ENCODE measurements at regions not wholly inside any gene's neighbourhood (a gene's known extent, or its start where the extent isn't known, plus 50 kb on each side); places are given as distances from the start of the nearest gene placed in this dataset.

- Histone ChIP-seq H2AFZ (ENCODE audit: low read length) (no peak overlapping the region), H3K9me3 (ENCODE audit: low read depth, low read length) (no peaks in the 10 kb centered on the region), H3K4me3 (ENCODE audit: insufficient read depth, low read length) (no peak overlapping the region), H3K4me1 (ENCODE audit: insufficient read depth, low read length) (no peaks in the 10 kb centered on the region), H3K36me3 (ENCODE audit: insufficient read depth, low read length) (no peaks in the 10 kb centered on the region), H3K79me2 (ENCODE audit: insufficient read depth, low read length) (no peaks in the 10 kb centered on the region), H3K27ac (ENCODE audit: low read depth, low read length) (no peak overlapping the region), H3K4me2 (ENCODE audit: insufficient read depth, low read length) (no peak overlapping the region), H3K27me3 (ENCODE audit: insufficient read depth, low read length) (no peaks in the 10 kb centered on the region), H4K20me1 (ENCODE audit: insufficient read depth, low read length) (no peaks in the 10 kb centered on the region)
- DNase-seq (ENCODE audit: insufficient read length, low spot score, missing footprints), result no peak
- TF ChIP-seq, protein P1, sequence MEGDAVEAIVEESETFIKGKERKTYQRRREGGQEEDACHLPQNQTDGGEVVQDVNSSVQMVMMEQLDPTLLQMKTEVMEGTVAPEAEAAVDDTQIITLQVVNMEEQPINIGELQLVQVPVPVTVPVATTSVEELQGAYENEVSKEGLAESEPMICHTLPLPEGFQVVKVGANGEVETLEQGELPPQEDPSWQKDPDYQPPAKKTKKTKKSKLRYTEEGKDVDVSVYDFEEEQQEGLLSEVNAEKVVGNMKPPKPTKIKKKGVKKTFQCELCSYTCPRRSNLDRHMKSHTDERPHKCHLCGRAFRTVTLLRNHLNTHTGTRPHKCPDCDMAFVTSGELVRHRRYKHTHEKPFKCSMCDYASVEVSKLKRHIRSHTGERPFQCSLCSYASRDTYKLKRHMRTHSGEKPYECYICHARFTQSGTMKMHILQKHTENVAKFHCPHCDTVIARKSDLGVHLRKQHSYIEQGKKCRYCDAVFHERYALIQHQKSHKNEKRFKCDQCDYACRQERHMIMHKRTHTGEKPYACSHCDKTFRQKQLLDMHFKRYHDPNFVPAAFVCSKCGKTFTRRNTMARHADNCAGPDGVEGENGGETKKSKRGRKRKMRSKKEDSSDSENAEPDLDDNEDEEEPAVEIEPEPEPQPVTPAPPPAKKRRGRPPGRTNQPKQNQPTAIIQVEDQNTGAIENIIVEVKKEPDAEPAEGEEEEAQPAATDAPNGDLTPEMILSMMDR (IDR thresholded peaks at IDR 0.05; ENCODE audit: extremely low read depth, low read depth, low read length), result no peak
These were observed 168.7 kb upstream of the RSPO3 start for GRCh38 chr6:126949786-126950185.

DNA sequence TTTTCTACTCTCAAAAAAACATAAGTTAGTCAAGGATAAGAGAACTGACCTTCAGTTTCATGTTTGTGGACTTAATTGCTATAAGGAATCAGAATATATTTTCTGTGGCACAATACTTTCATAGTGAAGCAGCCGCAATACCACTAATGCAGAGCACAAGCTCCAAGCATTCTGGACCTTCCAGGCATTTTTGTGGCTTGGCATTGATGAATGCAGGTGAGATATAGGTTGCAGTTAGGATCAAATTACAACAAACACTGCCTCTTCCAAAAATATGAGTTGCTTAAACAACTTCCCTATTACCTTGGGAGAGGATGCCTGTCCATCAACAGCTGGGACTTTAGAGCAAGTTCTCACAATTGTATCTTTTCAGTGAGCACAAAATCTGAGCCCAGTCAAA is 162.8 kb upstream of the RSPO3 start:
- no peak for DNase-seq (ENCODE audit: insufficient read length, low spot score, missing footprints)
- Histone ChIP-seq H3K27me3 (ENCODE audit: insufficient read depth, low read length) (no peaks in the 10 kb centered on the region), H4K20me1 (ENCODE audit: insufficient read depth, low read length) (no peaks in the 10 kb centered on the region), H3K79me2 (ENCODE audit: insufficient read depth, low read length) (no peaks in the 10 kb centered on the region), H3K4me2 (ENCODE audit: insufficient read depth, low read length) (no peak overlapping the region), H3K9me3 (ENCODE audit: low read depth, low read length) (no peaks in the 10 kb centered on the region), H3K36me3 (ENCODE audit: insufficient read depth, low read length) (no peaks in the 10 kb centered on the region), H3K4me3 (ENCODE audit: insufficient read depth, low read length) (no peak overlapping the region), H2AFZ (ENCODE audit: low read length) (no peak overlapping the region), H3K27ac (ENCODE audit: low read depth, low read length) (no peak overlapping the region), H3K4me1 (ENCODE audit: insufficient read depth, low read length) (no peaks in the 10 kb centered on the region)
- TF ChIP-seq, protein P1 (IDR thresholded peaks at IDR 0.05; ENCODE audit: extremely low read depth, low read depth, low read length), result no peak

DNA sequence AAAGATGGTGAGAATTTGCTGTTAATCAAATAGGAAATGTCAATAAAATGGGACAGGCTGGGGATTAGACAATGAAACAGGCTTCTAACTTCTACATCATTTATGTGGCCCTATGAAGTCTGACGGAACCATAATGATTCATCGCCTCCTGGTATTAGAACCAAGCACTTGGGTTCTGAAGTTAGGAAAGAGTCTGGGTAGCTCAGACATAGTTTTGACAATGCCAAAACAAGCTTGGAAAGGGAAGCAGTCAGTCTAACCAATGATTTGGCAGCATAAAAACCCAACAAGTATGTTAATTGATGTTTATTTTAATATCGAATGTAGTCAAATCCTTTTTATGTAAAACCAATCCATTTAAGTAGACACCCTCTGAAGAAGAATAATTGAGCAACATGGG is 160.8 kb upstream of the RSPO3 start:
- Histone ChIP-seq H3K36me3 (ENCODE audit: insufficient read depth, low read length) (no peaks in the 10 kb centered on the region), H3K4me1 (ENCODE audit: insufficient read depth, low read length) (no peaks in the 10 kb centered on the region), H3K4me2 (ENCODE audit: insufficient read depth, low read length) (no peak overlapping the region), H2AFZ (ENCODE audit: low read length) (no peak overlapping the region), H3K27me3 (ENCODE audit: insufficient read depth, low read length) (no peaks in the 10 kb centered on the region), H3K4me3 (ENCODE audit: insufficient read depth, low read length) (no peak overlapping the region), H3K9me3 (ENCODE audit: low read depth, low read length) (no peaks in the 10 kb centered on the region), H3K27ac (ENCODE audit: low read depth, low read length) (no peak overlapping the region), H3K79me2 (ENCODE audit: insufficient read depth, low read length) (no peaks in the 10 kb centered on the region), H4K20me1 (ENCODE audit: insufficient read depth, low read length) (no peaks in the 10 kb centered on the region)
- no peak for DNase-seq (ENCODE audit: insufficient read length, low spot score, missing footprints)
- TF ChIP-seq, protein P1 (IDR thresholded peaks at IDR 0.05; ENCODE audit: extremely low read depth, low read depth, low read length), result no peak

GRCh38 chr6:126959765-126960164 is 158.7 kb upstream of the RSPO3 start:
- no peaks in the 10 kb centered on the region for H3K27me3 ChIP-seq (ENCODE audit: insufficient read depth, low read length)
- no peak overlapping the region for H2AFZ ChIP-seq (ENCODE audit: low read length)
- H3K9me3 ChIP-seq (ENCODE audit: low read depth, low read length), result no peaks in the 10 kb centered on the region
- no peak for DNase-seq (ENCODE audit: insufficient read length, low spot score, missing footprints)
- no peaks in the 10 kb centered on the region for H3K36me3 ChIP-seq (ENCODE audit: insufficient read depth, low read length)
- TF ChIP-seq, protein P1 (IDR thresholded peaks at IDR 0.05; ENCODE audit: extremely low read depth, low read depth, low read length), result no peak
- H3K4me2 ChIP-seq (ENCODE audit: insufficient read depth, low read length), result no peak overlapping the region
- H3K4me1 ChIP-seq (ENCODE audit: insufficient read depth, low read length), result no peaks in the 10 kb centered on the region
- H4K20me1 ChIP-seq (ENCODE audit: insufficient read depth, low read length), result no peaks in the 10 kb centered on the region
- no peak overlapping the region for H3K27ac ChIP-seq (ENCODE audit: low read depth, low read length)
- no peaks in the 10 kb centered on the region for H3K79me2 ChIP-seq (ENCODE audit: insufficient read depth, low read length)
- no peak overlapping the region for H3K4me3 ChIP-seq (ENCODE audit: insufficient read depth, low read length)

Measured in osteoblast (primary cell).